NOMO-1 treated with dmso at 0.1 percent for 144 hours (cell line): ENCODE measurements at regions not wholly inside any gene's neighbourhood (a gene's known extent, or its start where the extent isn't known, plus 50 kb on each side); places are given as distances from the start of the nearest gene placed in this dataset.

Experiments
- DNase-seq: peaks from one replicate; lab custom pipeline; 2025; ENCODE audit not compliant: unreplicated experiment; lab: John Stamatoyannopoulos, UW

DNA sequence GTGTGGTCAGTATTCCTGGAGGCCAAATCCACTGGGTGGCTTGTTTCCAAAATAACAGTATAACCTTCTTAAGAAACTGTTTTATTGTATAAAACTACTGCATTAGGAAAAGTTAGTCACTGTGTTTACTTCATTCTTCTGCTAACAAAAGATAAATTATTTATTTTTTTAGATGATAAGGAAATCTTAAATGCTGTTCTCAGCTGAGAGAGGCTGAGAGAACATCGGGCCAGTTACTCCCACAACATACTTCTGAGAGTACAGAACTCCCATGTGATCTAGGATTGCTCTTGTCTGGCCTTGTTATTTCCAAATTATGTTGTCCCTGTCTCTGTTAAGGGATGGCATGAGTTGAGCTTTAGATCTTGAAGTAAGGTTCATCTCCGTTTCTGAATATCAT lies 96.7 kb upstream of the CXADR start:
- no peak for DNase-seq

DNA sequence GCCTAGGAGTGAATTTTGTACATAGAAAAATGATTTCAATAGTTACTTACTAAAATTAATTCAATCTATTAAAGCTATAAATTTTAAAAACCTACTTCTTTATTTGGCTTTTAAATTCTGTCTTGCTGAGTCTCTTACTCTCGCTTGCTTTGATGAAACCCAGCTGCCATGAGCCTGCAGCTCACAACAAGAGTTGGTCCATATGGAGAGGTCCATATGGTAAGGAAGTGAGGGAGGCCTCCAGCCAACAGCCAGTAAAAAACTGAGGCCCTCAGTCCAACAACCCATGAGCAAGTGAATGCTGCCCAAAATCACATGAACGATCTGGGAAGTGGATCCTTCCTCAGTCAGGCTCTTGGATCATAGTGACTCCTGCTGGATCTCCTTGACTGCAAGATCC lies 89.9 kb upstream of the CXADR start:
- no peak for DNase-seq

DNA sequence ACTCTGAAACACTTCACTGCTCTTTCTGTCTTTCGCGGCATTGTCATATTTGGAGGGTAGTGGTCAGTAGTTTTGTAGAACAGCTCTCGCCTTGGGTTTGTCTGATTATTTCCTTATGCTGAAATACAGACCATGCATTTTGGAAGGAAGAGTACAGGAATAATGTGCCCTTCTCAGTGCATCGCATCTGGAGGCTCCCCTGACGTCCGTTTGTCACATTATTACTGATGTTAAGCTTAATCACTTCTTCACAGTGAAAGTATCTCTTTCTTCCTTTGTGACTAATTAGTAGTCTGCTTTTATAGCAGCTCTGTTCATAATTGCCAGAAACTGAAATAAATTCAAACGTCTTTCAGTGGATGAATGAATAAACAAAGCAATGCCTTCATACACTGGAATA lies 85.7 kb upstream of the CXADR start:
- no peak for DNase-seq

DNA sequence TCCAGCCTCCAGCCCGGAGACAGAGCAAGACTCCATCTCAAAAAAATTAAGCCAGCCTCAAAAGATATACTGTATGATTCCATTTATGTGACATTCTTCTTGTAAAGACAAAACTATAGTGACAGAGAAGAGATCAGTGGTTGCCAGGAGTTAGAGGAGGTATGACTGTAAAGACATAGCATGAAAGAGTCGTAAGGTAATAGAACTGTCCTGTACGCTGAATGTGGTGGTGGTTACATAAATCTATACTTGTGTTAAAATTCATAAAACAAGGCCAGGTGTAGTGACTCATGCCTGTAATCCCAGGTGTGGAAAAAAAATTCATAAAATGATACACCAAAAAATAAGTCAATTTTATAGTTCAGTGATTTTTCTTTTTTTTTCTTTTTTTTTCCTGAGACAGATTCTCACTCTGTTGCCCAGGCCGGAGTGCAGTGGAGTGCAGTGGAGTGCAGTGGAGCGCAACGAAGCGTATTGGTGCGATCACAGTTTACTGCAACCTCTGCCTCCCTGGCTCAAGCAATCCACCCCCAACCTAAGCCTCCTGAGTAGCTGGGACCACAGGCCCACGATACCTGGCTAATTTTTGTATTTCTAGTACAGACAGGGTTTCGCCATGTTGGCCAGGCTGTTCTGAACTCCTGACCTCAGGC lies 84.9 kb upstream of the CXADR start:
- no peak for DNase-seq

DNA sequence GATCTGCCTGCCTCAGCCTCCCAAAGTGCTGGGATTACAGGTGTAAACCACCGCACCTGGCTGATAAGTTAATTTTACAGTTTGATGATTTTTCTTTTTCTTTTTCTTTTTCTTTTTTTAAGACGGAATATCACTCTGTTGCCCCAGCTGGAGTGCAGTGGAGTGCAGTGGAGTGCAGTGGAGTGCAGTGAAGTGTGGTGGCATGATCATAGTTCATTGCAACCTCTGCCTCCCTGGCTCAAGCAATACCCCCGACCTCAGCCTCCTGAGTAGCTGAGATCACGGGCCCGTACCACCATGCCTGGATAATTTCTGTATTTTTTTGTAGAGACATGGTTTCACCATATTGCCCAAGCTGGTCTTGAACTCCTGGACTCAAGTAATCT lies 84.4 kb upstream of the CXADR start:
- DNase-seq, result no peak

DNA sequence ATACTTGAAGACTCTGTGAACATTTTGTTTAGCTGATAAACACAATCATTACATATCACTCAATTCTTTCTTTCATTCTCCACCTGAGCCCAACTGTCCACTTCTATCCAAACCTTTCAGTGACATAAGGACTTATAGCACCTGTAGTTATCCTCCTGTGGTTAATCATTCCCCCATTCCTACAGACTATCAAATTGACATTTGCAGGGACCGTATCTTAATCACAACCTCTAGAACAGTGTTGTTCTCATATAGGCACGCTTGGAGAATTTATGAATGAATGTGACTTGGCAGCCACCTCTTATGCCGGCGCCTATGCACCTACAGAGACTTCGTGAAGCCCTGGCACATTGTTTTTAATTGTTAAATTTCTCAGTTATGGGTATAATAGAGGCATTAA lies 83.9 kb upstream of the CXADR start:
- DNase-seq, result no peak

DNA sequence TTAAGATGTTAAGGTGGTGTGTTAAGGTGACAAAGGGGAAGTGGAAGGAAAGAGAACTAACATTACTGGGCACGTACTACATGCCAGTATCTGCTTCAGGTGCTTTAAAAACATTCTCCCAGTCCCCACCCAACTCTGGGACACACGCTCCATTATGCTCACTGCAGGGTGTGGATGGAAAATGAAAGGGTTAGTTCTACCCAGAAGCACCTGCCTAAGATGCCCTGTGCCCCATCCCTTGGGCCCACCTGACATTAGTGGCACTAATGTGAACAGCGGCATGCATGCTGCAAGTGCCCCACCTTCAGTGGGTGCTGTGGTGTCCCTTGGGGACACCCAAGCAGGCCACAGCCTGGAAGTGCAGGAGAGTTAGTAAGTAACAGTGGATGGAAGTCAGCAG lies 82.9 kb upstream of the CXADR start:
- no peak for DNase-seq

DNA sequence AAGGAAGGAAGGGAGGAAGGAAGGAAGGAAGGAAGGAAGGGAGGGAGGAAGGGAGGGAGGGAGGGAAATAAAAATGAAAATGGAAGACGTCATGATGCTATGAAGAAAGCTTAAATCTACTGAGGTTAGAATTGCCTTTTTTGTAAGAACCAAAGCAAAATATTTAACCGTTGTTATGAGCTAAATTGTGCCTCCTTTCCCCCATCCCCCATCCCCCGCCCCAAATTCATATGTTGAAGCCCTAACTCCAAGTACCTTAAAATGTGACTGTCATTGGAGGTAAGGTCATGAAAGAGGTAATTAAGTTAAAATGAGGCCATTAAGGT lies 80.1 kb upstream of the CXADR start:
- DNase-seq, result no peak

DNA sequence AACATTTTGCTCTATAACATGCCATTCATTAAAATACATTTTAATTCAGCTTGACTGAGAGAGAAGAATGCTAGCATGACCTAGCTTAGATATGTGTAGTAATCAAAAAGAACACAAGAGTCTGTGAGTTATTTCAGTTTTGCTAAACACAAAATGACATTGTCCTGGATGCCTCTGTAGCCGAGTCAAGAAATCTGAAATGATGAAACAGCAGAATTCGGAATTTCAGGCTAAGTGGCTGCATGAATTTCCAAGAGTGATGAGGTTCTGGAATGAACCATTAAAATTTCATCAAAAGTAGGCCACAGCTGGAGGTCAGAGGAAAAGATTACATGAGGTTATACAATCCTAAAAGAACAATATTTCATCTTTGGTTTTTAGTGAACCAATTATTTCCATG lies 79.1 kb upstream of the CXADR start:
- no peak for DNase-seq

DNA sequence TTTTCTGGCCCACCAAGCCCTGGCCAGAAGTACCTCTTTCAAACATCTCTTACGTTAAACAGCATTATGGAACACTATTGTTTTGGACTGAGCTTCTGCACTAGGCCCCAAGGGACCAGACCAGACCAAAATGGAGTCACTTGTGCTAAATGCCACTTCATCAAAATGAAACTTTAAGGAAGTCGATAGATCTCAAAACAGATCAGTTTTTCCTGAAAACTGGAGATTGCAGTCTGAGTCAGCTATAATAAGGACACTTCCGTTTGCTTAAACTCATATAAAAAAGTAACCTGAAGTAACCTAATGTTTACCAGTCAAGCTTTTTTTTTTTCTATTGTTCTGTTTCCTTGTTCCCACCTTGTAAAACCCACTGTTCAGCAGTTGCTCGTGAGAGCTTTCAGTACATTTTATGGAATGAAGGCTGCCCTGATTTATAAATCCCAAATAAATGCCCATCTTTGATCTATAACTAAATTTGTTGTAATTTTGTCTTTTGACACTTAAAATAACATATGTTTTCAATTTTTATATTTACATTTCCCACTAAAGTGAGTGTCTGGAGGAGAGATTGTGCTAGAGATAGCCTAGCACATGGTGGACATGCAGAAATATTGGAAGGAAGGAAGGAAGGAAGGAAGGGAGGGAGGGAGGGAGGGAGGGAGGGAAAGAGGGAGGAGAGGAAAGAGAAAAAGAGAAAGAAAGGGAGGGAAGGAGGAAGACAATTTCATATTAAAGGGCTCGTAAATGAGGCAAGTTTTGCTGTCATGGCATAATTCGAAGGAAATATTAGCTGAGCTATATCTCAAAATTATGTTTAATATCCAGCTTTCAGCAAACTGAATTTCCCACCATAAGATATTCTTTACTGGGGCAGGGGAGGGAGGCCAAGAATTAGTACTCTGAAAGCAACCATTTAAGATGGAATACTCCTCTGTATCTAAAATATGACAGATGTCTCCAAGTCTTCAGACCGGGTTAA lies 77.0 kb upstream of the CXADR start:
- no peak for DNase-seq

DNA sequence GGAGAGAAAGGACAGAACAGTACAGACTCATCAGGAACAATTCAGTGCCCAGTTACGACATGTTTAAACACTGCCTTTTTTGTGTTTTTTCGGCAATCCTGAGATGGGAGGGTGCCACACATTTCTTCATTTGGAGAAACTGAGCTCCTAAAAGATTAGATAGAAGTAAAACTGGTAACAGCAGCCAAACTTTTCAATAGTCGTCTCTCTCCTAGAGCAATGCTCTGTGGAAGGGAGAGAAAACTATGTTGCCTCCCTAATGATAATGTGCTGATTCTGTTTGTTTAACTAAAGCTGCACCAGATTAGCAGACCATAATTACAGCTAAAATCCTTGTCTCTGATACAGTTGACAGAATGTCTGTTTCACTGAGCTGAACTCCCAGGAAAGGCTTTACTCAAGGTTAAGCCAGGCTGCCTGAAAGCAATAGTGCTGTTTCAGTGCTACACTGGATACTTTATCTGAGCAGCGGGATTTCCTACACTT lies 76.2 kb upstream of the CXADR start:
- DNase-seq, result no peak

DNA sequence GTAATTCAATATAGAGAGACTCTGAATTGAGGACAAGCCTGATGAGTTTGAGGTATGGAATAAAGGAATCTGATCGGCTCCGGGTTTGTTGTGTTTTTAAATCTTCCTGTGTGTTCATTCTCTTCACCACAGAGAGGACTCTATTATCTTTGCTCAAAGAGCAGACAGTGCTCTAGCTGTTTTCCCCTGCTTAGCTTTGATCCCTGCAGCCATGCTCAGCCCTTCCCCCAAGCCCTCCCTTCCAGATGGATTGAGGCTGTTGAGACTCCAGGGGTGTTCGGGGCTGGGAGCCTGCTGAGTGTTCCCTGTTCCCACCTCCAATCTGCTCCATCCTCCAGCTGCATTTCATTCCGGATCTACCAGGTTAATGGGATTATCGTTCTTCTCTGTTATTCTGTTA lies 74.2 kb upstream of the CXADR start:
- DNase-seq, result no peak

DNA sequence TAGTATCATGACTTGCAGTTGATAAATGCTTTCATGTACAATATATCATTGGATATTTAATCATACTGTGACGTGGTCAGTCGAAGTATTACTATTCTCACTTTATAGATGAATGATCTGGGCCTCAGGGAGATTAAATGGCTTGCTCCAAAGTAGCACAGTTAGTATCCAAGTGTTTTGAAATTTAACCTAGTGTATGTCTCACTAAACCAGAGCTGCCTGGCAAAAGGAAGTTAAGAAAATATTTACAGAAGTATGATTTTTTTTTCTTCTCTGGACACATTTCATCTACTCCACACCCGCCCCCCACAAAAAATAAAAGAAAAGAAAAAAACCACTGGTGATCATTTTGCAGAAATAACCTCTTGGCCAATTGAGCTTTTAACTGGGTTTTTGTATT lies 71.9 kb upstream of the CXADR start:
- DNase-seq, result no peak

DNA sequence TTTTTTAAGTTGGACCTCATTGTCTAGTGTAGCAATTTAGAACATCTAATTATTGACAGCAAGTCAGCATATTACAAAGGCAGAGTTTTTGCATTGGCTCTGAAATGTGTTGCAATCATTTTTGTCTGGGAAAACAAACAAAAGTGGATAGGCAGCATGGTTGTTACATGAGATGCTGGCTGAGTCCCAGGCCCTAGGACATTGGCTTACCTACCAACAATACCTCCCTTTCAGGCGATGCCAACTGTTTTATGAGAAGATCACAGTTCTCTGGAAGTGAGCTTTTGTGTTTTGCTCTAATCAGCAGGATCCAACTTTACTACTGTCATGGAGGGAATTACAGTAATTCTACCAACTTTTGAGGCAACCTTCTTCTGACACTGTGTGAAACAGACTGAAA lies 71.5 kb upstream of the CXADR start:
- DNase-seq, result no peak

DNA sequence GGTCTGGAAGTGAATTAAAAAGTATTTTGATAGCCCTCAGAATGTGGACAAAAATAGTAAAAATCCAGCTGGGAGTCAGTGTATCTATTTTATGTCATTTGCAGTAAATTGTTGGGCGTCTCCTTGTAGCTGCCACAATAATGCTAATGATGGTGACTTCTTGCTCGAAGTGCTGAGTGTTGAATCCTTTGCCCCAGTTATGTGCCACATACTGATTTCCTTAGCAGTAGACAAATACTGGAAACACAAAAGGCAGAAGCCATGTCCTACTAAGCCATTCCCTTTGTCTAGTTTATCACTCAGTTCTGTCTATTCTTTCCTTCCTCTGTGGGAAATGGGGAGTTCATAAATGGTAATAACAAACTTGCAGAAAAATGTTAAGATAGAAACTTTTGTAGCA lies 70.7 kb upstream of the CXADR start:
- DNase-seq, result no peak

DNA sequence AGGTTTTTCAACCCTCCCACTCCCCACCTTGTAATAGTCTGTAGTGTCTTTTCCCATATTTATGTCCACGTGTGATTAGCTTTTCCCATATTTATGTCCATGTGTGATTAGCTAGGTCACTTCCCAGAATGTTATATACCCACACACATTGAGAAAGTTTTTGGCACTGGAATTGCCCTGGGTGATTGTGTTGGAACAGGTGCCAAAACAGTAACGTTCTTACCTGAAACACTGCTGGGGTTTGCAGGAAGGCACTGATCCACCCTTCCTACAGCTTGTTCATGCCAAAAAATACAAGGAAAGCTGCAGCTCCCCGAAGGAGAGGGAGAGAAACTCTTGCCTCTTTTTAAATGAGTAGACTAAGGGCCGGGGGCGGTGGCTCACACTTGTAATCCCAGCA lies 68.0 kb upstream of the CXADR start:
- DNase-seq, result no peak

DNA sequence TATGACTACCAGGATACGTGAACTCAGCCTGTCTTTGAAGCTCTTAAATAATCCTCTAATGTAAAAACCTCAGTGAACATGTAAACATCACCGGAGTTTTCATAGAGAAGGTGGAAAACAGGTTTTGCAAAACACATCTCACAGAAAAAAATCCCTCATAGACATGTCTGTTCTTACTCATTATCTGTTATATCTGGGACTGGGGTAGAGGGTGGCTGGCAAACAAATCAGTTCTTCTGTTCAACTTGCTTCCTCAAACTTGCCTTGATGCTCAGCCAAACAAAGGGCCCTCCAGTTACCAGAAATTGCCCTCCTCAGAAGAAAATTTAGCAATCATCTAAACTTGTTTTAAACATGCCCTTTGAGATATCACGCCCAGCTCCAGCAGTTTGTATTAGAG lies 66.1 kb upstream of the CXADR start:
- peak; percentile 1 for DNase-seq

DNA sequence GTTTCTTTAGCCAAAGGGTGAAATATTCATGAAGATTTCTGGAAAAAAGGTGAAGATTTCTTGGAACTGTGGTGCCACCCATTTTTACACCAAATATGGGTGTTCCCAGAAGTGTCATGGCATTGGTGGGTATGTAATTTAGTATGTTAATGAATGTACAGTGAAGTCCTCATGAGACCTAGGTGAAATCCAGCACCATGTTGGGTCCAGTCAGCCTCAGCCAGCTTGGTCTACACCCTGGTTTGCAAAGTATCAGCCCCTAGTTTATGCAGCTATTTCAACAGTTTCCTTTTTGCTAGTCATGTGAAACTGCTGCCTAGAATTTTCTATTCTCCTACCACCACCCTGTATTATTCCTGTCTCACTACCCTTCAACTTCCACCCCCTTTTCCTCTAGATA lies 63.1 kb upstream of the CXADR start:
- no peak for DNase-seq

DNA sequence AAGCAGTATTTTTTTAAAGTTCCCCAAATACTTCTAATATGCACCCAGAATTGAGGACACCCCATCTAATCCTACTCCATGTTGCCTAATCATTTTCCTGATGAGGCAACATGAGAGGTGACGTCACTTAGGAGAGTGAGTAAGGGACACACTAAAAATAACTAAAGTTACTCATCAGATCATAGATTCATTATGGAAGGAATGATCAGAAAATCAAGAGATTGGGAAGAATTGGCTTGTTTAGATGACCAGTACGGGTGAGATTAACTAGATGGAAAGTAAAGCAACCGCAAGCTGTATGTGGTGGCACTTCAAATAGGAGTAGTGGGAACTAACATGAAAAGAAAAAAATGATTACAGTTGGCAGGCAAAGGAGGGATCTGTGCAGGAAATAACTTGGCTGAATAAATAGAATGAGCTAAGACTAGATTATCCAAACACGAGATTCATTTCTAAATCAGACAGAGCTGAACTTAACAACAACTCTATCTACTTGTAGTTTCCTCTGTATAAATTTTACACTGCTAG lies 61.4 kb upstream of the CXADR start:
- no peak for DNase-seq

DNA sequence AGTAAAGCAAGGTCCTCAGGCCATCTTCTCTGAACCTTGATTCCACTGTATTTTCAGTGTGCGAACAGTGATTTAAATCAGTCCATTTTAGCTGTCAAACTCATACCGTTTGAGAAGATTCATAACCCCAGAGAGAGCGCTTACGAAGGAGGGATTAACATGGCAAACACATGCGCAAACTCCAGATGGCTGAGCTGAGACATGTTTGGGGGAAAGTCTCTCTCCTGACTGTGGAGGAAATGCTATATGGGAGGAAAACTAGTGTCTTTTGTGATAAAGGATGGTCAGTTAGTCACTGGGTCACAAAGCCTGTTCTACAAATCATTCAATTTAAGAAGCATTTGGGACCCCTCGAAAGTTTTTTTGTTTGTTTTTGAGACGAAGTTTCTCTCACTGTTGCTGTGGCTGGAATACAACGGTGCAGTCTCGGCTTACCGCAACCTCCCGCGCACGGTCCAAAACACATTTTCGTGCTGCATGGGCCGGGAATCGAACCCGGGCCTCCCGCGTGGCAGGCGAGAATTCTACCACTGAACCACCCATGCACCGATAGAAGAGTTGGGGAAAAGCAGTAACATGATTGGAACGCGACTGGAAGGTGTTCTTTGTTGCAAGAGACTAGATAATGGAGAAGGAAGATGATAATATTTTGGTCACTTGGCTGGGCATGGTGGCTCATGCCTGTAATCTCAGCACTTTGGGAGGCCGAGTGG lies 58.4 kb upstream of the CXADR start:
- no peak for DNase-seq

DNA sequence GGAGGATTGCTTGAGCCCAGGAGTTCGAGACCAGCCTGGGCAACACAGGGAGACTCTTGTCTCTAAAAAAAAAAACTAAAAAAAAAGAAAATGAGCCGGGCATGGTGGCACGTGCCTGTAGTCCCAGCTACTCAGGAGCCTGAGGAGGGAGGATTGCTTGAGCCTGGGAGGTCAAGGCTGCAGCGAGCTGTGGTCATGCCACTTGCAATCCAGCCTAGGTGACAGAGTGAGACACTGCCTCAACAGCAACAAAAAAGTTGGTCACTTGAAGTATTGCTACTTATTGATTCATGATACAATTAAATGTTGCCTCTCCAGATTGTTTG lies 57.9 kb upstream of the CXADR start:
- no peak for DNase-seq

DNA sequence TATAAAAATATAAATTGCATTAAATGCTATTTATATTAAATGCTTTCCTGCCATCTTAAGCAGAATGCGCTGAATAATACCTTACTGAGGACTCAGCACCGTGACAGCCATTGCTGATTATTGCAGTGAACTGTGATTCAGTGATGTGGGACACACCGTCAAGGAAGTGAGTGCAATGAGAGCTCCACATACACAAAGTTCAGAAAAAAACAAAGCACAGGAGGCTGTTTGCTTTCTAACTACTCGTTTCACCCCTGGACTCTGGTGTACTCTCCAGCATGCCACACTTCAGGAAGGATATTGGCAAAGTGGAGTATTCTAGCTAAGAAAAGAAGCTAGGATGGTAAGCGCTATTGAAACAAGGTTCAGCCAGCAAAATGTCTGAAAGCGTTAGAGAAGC lies 57.4 kb upstream of the CXADR start:
- no peak for DNase-seq
